Colonic mucosa (tissue), 4 donors: ENCODE measurements at regions not wholly inside any gene's neighbourhood (a gene's known extent, or its start where the extent isn't known, plus 50 kb on each side); places are given as distances from the start of the nearest gene placed in this dataset.

ENCODE experiments used
- DNase-seq: peaks from one replicate; pipeline ENCODE4 v3.0.0-alpha.2; 2020
- H3K27ac ChIP-seq: fragments of 200-600 bp; one replicate; pipeline ENCODE4 v1.8.0; 2021
- H3K27me3 ChIP-seq: fragments of 200-600 bp; one replicate; pipeline ENCODE4 v1.8.0; 2021
- H3K36me3 ChIP-seq: fragments of 200-600 bp; one replicate; pipeline ENCODE4 v1.8.0; 2021
- H3K4me1 ChIP-seq: fragments of 200-600 bp; one replicate; pipeline ENCODE4 v1.8.0; 2021; ENCODE audit warnings: mild to moderate bottlenecking
- H3K4me3 ChIP-seq: fragments of 200-600 bp; one replicate; pipeline ENCODE4 v1.8.0; 2021
- H3K9ac ChIP-seq, 2 donors: one replicate each; pipeline ENCODE4 v1.7.0; 2013; ENCODE audit warnings: control low read depth in 2 of 2, low read depth in 2 of 2, low read length in 2 of 2
- H3K9me3 ChIP-seq: fragments of 200-600 bp; one replicate; pipeline ENCODE4 v1.8.0; 2021
- CTCF ChIP-seq: fragments of 200-600 bp; IDR thresholded peaks from one replicate; pipeline ENCODE4 v1.8.0; 2022; ENCODE audit warnings: antibody characterized with exemption, mild to moderate bottlenecking
- intact Hi-C: fragments of 100-400 bp; cut with DNase I; formaldehyde crosslinking; loops from one replicate; pipeline ENCODE4 v1.14.1; 2022
- donor health status: healthy.
- donor health status: DM: no; HTN: no; CAD: no.
- donor health status: DM: no; HTN: no; CAD: no.

GRCh38 chr1:96922181-96922580 lies 200.6 kb downstream of the PTBP2 start:
- Histone ChIP-seq H3K27me3 (no peaks in the 10 kb centered on the region), H3K4me1 (no peaks in the 10 kb centered on the region), H3K9ac (no peak overlapping the region), H3K27ac (no peak overlapping the region), H3K9me3 (no peaks in the 10 kb centered on the region), H3K4me3 (no peak overlapping the region), H3K36me3 (no peaks in the 10 kb centered on the region)
- no peak for DNase-seq
- intact Hi-C loops: no loop called here
- TF ChIP-seq CTCF: no peak

GRCh38 chr1:96923753-96924152 lies 202.2 kb downstream of the PTBP2 start:
- Histone ChIP-seq H3K4me3 (no peak overlapping the region), H3K9ac (no peak overlapping the region), H3K27ac (no peak overlapping the region), H3K27me3 (no peaks in the 10 kb centered on the region), H3K9me3 (no peaks in the 10 kb centered on the region), H3K36me3 (no peaks in the 10 kb centered on the region), H3K4me1 (no peaks in the 10 kb centered on the region)
- no peak for TF ChIP-seq CTCF
- intact Hi-C loops: no loop called here
- no peak for DNase-seq

GRCh38 chr1:96926176-96926575 lies 204.6 kb downstream of the PTBP2 start:
- no peak overlapping the region for H3K9ac ChIP-seq
- no peak overlapping the region for H3K4me3 ChIP-seq
- H3K36me3 ChIP-seq: no peaks in the 10 kb centered on the region
- intact Hi-C loops: no loop called here
- H3K9me3 ChIP-seq: no peaks in the 10 kb centered on the region
- H3K27ac ChIP-seq: no peak overlapping the region
- H3K27me3 ChIP-seq: no peaks in the 10 kb centered on the region
- no peak for DNase-seq
- no peak for TF ChIP-seq CTCF
- no peaks in the 10 kb centered on the region for H3K4me1 ChIP-seq

GRCh38 chr1:96927125-96927524 lies 205.5 kb downstream of the PTBP2 start:
- Histone ChIP-seq H3K27ac (no peak overlapping the region), H3K27me3 (no peaks in the 10 kb centered on the region), H3K4me3 (no peak overlapping the region), H3K9me3 (no peaks in the 10 kb centered on the region), H3K4me1 (no peaks in the 10 kb centered on the region), H3K9ac (no peak overlapping the region), H3K36me3 (no peaks in the 10 kb centered on the region)
- intact Hi-C loops: no loop called here
- no peak for DNase-seq
- no peak for TF ChIP-seq CTCF

- intact Hi-C loops: no loop called here
- no peak overlapping the region for H3K27ac ChIP-seq
Observed at GRCh38 chr1:96931136-96931535, 209.6 kb downstream of the PTBP2 start.

More at GRCh38 chr1:96931136-96931535, 209.6 kb downstream of the PTBP2 start:
- no peaks in the 10 kb centered on the region for H3K27me3 ChIP-seq
- no peaks in the 10 kb centered on the region for H3K4me1 ChIP-seq
- H3K9ac ChIP-seq: no peak overlapping the region
- H3K9me3 ChIP-seq: no peaks in the 10 kb centered on the region
- DNase-seq: no peak
- no peak for TF ChIP-seq CTCF
- H3K4me3 ChIP-seq: no peak overlapping the region
- H3K36me3 ChIP-seq: no peaks in the 10 kb centered on the region
